Uterus (tissue), 3 donors: ENCODE measurements at regions not wholly inside any gene's neighbourhood (a gene's known extent, or its start where the extent isn't known, plus 50 kb on each side); places are given as distances from the start of the nearest gene placed in this dataset.

Experiments
- DNase-seq, 2 donors: peaks; one replicate each; pipeline ENCODE4 v3.0.0-alpha.2; 2019 to 2020
- H3K27ac ChIP-seq, 2 donors: fragments of 200-600 bp; sonication (generic); 1 replicate in 1 of 2; 2 replicates in 1 of 2; pipeline ENCODE4 v1.5.1; 2016 to 2018
- H3K27me3 ChIP-seq, 2 donors: fragments of 200-600 bp; sonication (generic); one replicate each; pipeline ENCODE4 v1.5.1; 2018 to 2019; ENCODE audit warnings: control low read depth in 1 of 2
- H3K36me3 ChIP-seq, 2 donors: fragments of 200-600 bp; sonication (generic); one replicate each; pipeline ENCODE4 v1.5.1; 2019; ENCODE audit warnings: control low read depth in 1 of 2
- H3K4me1 ChIP-seq, 2 donors: fragments of 200-600 bp; sonication (generic); one replicate each; pipeline ENCODE4 v1.5.1; 2018 to 2019; ENCODE audit warnings: control low read depth in 1 of 2
- H3K4me3 ChIP-seq, 2 donors: fragments of 200-600 bp; sonication (generic); 1 replicate in 1 of 2; 2 replicates in 1 of 2; pipeline ENCODE4 v1.5.1; 2018 to 2019; ENCODE audit warnings: mild to moderate bottlenecking in 1 of 2
- H3K9me3 ChIP-seq, 2 donors: fragments of 200-600 bp; sonication (generic); one replicate each; pipeline ENCODE4 v1.5.1; 2019; ENCODE audit warnings: control low read depth in 1 of 2
- CTCF ChIP-seq, 4 experiments: fragments of 200-600 bp in 2 of 4; fragments of 450-650 bp in 2 of 4; sonication (generic) in 2 of 4; IDR thresholded peaks; one replicate each; pipeline ENCODE4 v1.5.1; 2016 to 2019; ENCODE audit warnings: antibody characterized with exemption in 4 of 4, mild to moderate bottlenecking in 2 of 4, moderate library complexity in 1 of 4
- POLR2A ChIP-seq, 2 donors: fragments of 450-650 bp; IDR thresholded peaks; one replicate each; pipeline ENCODE4 v1.6.1; 2016; ENCODE audit warnings: antibody characterized with exemption in 2 of 2, mild to moderate bottlenecking in 1 of 2, moderate library complexity in 1 of 2
- intact Hi-C: fragments of 100-400 bp; cut with DNase I; formaldehyde crosslinking; loops from one replicate; pipeline ENCODE4 v1.15.1; 2023; ENCODE audit warnings: low total_unique reads
- donor health status: DM: yes; HTN: yes; CAD: no.

GRCh38 chr5:13551645-13552044 lies 392.8 kb downstream of the DNAH5 start:
- Histone ChIP-seq H3K27me3 (no peaks in the 10 kb centered on the region), H3K27ac (no peak overlapping the region), H3K4me1 (no peaks in the 10 kb centered on the region), H3K9me3 (no peaks in the 10 kb centered on the region), H3K4me3 (no peak overlapping the region), H3K36me3 (no peaks in the 10 kb centered on the region)
- intact Hi-C loops, result no loop called here
- DNase-seq, result no peak
- TF ChIP-seq CTCF (IDR thresholded peaks at IDR 0.05) (no peak), POLR2A (IDR thresholded peaks at IDR 0.05) (no peak)

GRCh38 chr5:13540168-13540750 lies 404.2 kb downstream of the DNAH5 start:
- no peak for TF ChIP-seq CTCF (IDR thresholded peaks at IDR 0.05)
- no peak for TF ChIP-seq POLR2A (IDR thresholded peaks at IDR 0.05)
- Histone ChIP-seq H3K4me3 (no peak overlapping the region), H3K27ac (no peak overlapping the region), H3K9me3 (no peaks in the 10 kb centered on the region), H3K4me1 (no peaks in the 10 kb centered on the region), H3K27me3 (no peaks in the 10 kb centered on the region), H3K36me3 (no peaks in the 10 kb centered on the region)
- intact Hi-C loops, result no loop called here
- no peak for DNase-seq

- TF ChIP-seq POLR2A (IDR thresholded peaks at IDR 0.05) (no peak), CTCF (IDR thresholded peaks at IDR 0.05) (no peak)
- H3K9me3 ChIP-seq, result no peaks in the 10 kb centered on the region
- no peak overlapping the region for H3K4me3 ChIP-seq
- no peaks in the 10 kb centered on the region for H3K36me3 ChIP-seq
- no peak overlapping the region for H3K27ac ChIP-seq
- intact Hi-C loops, result no loop called here
- no peaks in the 10 kb centered on the region for H3K4me1 ChIP-seq
- no peak for DNase-seq
- H3K27me3 ChIP-seq, result no peaks in the 10 kb centered on the region
These were observed 407.6 kb downstream of the DNAH5 start for GRCh38 chr5:13536933-13537332.

- H3K27me3 ChIP-seq, result no peaks in the 10 kb centered on the region
- TF ChIP-seq CTCF (IDR thresholded peaks at IDR 0.05) (no peak), POLR2A (IDR thresholded peaks at IDR 0.05) (no peak)
- no peak overlapping the region for H3K4me3 ChIP-seq
- intact Hi-C loops, result no loop called here
- no peaks in the 10 kb centered on the region for H3K4me1 ChIP-seq
- H3K27ac ChIP-seq, result no peak overlapping the region
- H3K9me3 ChIP-seq, result no peaks in the 10 kb centered on the region
- H3K36me3 ChIP-seq, result no peaks in the 10 kb centered on the region
- no peak for DNase-seq
These were observed 410.7 kb downstream of the DNAH5 start for GRCh38 chr5:13533833-13534232.

- DNase-seq, result no peak
- intact Hi-C loops, result no loop called here
These were observed 415.2 kb downstream of the DNAH5 start for GRCh38 chr5:13529300-13529699.

More at GRCh38 chr5:13529300-13529699, 415.2 kb downstream of the DNAH5 start:
- Histone ChIP-seq H3K36me3 (no peaks in the 10 kb centered on the region), H3K4me1 (no peaks in the 10 kb centered on the region), H3K4me3 (no peak overlapping the region), H3K9me3 (no peaks in the 10 kb centered on the region), H3K27ac (no peak overlapping the region), H3K27me3 (no peaks in the 10 kb centered on the region)
- TF ChIP-seq CTCF (IDR thresholded peaks at IDR 0.05), result no peak
- TF ChIP-seq POLR2A (IDR thresholded peaks at IDR 0.05), result no peak
